ENCODE measurements at regions not wholly inside any gene's neighbourhood (a gene's known extent, or its start where the extent isn't known, plus 50 kb on each side); places are given as distances from the start of the nearest gene placed in this dataset.
"Not testable (repeated sequence)": the region's sequence is repeated elsewhere in the genome, so short reads cannot be mapped to it uniquely, and the experiment has no call there.

DNA sequence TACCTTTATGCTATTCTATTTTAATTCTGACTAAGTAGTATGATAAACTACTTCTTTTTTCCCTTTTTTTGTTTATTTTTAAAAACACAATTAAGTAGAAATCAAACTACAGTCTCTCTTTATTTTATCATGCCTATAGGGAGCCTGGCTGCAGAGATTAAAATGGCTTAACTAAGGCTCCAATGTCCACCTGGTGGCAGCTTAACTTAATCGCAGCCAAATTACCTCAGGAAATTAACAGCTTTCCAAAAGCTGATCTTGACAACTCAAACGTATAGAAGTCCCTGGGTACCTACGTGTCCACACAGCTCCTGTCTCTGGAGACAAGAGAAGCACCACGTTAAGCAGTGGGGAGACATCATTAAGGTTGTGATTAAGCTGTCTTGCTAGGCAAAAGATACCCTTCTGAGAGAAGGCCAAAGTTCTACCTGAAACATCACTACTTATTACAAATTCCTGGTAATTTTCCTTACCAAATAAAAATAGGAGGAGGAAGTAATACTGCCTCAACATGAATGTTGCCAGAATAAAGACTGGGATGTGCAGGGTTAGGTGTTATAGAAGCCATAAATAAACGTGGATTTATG lies 63.2 kb upstream of the SNX19 start:
- ChIA-PET POLR2A (no interaction called here), CTCF (interaction anchor here (0.5 to 2.2 kb wide), 4 partner anchors 17 to 750 kb away, joined by 3 to 5 read pairs (median 4); no protein-coding TSS in a partner anchor)
- Histone ChIP-seq H3K27ac (ENCODE audit: extremely low read depth, low read depth, low read length) (no peak overlapping the region), H3K36me3 (ENCODE audit: control insufficient read depth in 2 of 2, insufficient read depth in 1 of 2, low read length in 2 of 2) (no peaks in the 10 kb centered on the region), H3K4me1 (ENCODE audit: control insufficient read depth, insufficient read depth, low read length) (no peaks in the 10 kb centered on the region), H3K4me3 (ENCODE audit: low read depth, low read length) (no peak overlapping the region), H3K9me3 (ENCODE audit: control insufficient read depth, insufficient read depth, low read depth, low read length) (no peaks in the 10 kb centered on the region)
- TF ChIP-seq, protein P1, sequence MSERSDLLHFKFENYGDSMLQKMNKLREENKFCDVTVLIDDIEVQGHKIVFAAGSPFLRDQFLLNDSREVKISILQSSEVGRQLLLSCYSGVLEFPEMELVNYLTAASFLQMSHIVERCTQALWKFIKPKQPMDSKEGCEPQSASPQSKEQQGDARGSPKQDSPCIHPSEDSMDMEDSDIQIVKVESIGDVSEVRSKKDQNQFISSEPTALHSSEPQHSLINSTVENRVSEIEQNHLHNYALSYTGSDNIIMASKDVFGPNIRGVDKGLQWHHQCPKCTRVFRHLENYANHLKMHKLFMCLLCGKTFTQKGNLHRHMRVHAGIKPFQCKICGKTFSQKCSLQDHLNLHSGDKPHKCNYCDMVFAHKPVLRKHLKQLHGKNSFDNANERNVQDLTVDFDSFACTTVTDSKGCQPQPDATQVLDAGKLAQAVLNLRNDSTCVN (tag by site-specific recombination; optimal IDR thresholded peaks at IDR 0.05) = no peak
- no peak for TF ChIP-seq WT1 (tag by site-specific recombination; IDR thresholded peaks at IDR 0.05)
- TF ChIP-seq ZBTB20 (tag by site-specific recombination; IDR thresholded peaks at IDR 0.05) = no peak
- TF ChIP-seq ZNF391 (tag by site-specific recombination; IDR thresholded peaks at IDR 0.05; ENCODE audit: borderline replicate concordance, low read depth) = no peak
- TF ChIP-seq ATF2 (tag by site-specific recombination; IDR thresholded peaks at IDR 0.05; ENCODE audit: low read depth) = no peak
- no peak for TF ChIP-seq ZEB2 (tag by site-specific recombination; IDR thresholded peaks at IDR 0.05)
- TF ChIP-seq MYNN (tag by site-specific recombination; IDR thresholded peaks at IDR 0.05; ENCODE audit: borderline replicate concordance) = no peak
- TF ChIP-seq ZNF518A (tag by site-specific recombination; conservative IDR thresholded peaks at IDR 0.05; ENCODE audit: low read depth) = no peak
- TF ChIP-seq ZNF510 (tag by site-specific recombination; IDR thresholded peaks at IDR 0.05; ENCODE audit: insufficient replicate concordance) = no peak
- no peak for TF ChIP-seq ZNF214 (tag by site-specific recombination; IDR thresholded peaks at IDR 0.05; ENCODE audit: borderline replicate concordance)
- TF ChIP-seq ZNF571 (tag by site-specific recombination; IDR thresholded peaks at IDR 0.05) = no peak
- no peak for TF ChIP-seq ZNF792 (tag by site-specific recombination; IDR thresholded peaks at IDR 0.05)

DNA sequence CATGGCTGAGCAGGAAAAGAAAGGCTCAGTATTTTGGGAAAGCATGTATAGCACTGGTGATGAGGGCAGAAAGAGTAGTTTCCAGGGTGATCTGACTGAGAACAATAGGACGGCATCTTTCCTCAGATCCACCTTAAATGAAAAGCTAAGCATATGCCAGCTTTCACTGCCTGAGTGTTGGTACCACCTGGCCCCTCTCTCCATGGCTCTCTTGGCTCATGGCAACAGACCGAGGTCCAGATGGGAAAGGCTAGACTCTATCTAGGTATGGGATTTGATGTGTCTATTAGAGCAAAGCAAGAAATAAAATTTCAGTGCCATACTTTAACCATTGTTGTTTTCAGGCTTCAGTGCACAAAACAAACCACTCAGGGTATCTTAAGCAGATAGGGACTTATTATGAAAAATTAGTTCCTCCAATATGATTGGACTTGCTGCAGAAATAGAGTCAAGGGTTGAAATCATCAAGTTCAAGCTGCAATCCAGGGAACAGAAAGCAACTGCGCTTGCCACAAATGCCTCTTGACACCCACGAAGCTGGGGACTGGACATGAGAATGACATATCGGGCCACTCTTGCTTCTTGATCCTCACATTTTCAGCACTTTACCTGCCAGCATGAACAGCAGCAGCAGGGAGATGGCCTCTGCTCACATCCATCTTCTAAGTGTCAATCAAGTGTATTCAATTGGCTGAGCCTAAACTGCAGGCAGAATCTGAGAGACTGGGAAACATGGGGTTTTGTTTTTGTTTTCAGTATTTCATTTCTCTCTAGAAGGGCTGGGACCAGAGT lies 64.0 kb upstream of the SNX19 start:
- no peaks in the 10 kb centered on the region for H3K4me1 ChIP-seq (ENCODE audit: control insufficient read depth, insufficient read depth, low read length)
- H3K27ac ChIP-seq (ENCODE audit: extremely low read depth, low read depth, low read length) = no peak overlapping the region
- POLR2A ChIA-PET = no interaction called here
- no peak overlapping the region for H3K4me3 ChIP-seq (ENCODE audit: low read depth, low read length)
- TF ChIP-seq ZNF391 (tag by site-specific recombination; IDR thresholded peaks at IDR 0.05; ENCODE audit: borderline replicate concordance, low read depth) = no peak
- no peaks in the 10 kb centered on the region for H3K9me3 ChIP-seq (ENCODE audit: control insufficient read depth, insufficient read depth, low read depth, low read length)
- H3K36me3 ChIP-seq (ENCODE audit: control insufficient read depth in 2 of 2, insufficient read depth in 1 of 2, low read length in 2 of 2) = no peaks in the 10 kb centered on the region
- CTCF ChIA-PET = interaction anchor here (0.5 to 2.2 kb wide), 5 partner anchors 15 to 751 kb away, joined by 3 to 5 read pairs (median 3); no protein-coding TSS in a partner anchor

DNA sequence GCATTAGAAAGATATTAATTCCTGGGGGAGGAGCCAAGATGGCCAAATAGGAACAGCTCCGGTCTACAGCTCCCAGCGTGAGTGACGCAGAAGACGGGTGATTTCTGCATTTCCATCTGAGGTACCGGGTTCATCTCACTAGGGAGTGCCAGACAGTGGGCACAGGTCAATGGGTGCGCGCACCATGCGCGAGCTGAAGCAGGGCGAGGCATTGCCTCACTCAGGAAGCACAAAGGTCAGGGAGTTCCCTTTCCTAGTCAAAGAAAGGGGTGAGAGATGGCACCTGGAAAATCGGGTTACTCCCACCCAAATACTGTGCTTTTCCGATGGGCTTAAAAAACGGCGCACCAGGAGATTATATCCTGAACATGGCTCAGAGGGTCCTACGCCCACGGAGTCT lies 68.0 kb upstream of the SNX19 start:
- CTCF ChIA-PET = interaction anchor here (0.9 kb wide), 1 partner anchor 61 kb away, joined by 3 read pairs; no protein-coding TSS in a partner anchor
- H3K4me3 ChIP-seq (ENCODE audit: low read depth, low read length); H3K36me3 ChIP-seq (ENCODE audit: control insufficient read depth in 2 of 2, insufficient read depth in 1 of 2, low read length in 2 of 2); H3K27ac ChIP-seq (ENCODE audit: extremely low read depth, low read depth, low read length); POLR2A ChIA-PET; H3K9me3 ChIP-seq (ENCODE audit: control insufficient read depth, insufficient read depth, low read depth, low read length); H3K4me1 ChIP-seq (ENCODE audit: control insufficient read depth, insufficient read depth, low read length): not testable (repeated sequence)

Measured in HEK293 (cell line).